AML-193 (cell line): ENCODE measurements at regions not wholly inside any gene's neighbourhood (a gene's known extent, or its start where the extent isn't known, plus 50 kb on each side); places are given as distances from the start of the nearest gene placed in this dataset.
"Not testable (repeated sequence)": the region's sequence is repeated elsewhere in the genome, so short reads cannot be mapped to it uniquely, and the experiment has no call there.

Experiments used
- DNase-seq, 2 experiments: peaks; one replicate each; lab custom pipeline; 2025; lab: John Stamatoyannopoulos, UW

DNA sequence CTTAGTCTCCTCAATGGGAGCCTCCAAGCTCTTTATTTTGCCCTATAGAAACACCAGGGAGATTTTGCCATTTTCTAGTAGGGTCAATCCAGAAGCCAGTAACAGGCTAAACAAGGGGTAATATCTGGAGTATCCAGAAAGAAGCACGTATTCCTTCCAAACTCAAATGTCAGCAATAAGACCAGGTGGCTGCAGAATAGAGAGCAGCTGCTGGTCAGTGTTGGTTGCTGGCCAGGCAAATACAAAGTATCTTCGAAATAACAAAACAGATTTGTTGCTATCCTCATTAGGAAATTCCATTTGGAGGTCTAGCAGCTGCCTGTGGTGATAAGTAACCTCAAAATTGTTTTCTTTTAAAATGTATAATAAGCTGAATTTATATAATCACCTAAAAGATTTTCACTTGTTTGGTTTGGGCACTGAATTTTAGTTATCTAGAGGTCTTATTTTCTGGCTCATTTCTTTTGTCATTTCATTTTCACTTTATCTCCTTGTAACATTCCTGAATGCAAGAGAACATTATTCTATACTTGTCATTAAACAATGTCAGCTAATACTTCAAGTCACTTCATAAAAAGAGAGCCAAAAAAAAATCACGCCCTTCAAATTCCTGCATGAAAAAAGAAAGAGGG, 320.6 kb downstream of the DTHD1 start:
- no peak for DNase-seq

DNA sequence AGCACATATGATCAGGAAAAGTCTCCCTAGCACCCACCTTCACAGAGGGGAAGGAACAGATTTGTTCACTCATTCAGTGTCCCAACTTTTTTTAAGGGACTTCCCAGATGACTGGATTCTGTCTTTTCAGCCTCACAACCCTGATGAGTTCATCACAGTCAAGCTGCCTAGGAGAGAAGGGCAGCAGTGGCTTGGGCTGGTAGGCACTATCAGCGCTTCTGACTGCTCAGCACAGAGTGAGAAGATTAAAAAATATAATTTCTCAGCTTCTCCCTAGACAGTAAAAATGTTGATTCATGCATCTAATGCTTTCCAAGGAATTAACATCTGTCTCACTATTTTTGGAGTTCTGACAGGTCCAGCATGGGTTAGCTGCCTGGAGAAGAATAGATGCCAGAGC, 328.2 kb downstream of the DTHD1 start:
- no peak for DNase-seq

DNA sequence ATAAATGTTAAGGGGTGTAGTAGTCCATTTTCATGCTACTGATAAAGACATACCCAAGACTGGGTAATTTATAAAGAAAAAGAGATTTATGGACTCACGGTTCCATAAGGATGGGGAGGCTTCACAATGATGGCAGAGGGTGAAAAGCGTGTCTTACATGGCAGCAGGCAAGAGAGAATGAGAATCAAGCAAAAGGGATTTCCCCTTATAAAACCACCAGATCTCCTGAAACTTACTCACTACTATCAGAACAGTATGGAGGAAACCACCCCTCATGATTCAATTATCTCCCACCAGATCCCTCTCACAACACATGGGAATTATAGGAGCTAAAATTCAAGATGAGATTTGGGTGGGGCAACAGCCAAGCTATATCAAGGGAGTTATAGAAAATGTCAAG, 329.2 kb downstream of the DTHD1 start:
- DNase-seq, result no peak

DNA sequence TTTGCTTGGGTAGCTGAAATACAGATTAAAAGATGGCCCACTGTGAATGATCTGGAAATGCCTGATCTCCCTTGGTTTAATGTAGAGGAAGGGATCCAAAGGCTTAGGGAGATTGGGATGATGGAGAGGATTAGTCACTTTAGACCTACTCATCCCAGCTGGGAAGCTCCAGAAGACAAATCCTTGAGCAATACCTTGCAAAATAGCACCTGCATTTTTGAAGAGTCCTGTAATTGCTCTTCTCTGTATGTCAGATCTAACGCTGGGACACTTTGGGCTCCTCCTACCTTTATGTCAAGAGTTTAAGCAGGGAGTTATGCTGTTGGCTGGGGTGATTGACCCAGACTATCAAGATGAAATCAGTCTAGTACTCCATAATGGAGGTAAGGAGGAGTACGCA, 331.7 kb downstream of the DTHD1 start:
- not testable (repeated sequence) for DNase-seq

DNA sequence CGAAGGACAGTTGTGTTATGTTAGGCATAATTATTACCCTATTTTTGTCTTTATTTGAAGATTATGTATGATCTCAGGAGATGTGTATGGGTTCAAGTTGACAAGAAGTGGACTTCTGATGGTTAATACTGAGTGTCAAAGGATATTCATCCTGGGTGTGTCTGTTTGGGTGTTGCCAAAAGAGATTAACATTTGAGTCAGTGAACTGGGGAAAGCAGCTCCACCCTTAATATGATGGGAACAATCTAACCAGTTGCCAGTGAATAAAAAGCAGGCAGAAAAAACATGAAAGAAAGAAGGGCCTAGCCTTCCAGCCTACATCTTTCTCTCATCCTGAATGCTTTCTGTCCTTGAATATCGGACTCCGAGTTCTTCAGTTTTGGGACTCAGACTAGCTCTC, 332.6 kb downstream of the DTHD1 start:
- no peak for DNase-seq

DNA sequence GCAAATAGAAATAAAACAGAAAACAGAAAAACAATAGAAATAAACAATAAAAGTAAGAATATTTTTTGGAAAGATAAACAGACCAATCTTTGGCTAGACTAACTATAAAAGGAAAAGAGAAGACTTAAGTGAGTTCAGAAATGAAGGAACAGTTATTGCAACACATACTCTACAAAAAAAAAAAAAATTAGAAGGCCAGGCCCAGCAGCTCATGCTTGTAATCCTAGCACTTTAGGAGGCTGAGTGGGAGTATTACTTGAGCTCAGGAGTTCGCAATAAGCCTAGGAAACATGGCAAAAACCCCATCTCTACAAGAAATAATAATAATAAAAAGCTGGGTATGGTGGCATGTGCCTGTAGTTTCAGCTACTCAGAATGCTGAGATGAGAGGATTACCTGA, 336.7 kb downstream of the DTHD1 start:
- no peak for DNase-seq

DNA sequence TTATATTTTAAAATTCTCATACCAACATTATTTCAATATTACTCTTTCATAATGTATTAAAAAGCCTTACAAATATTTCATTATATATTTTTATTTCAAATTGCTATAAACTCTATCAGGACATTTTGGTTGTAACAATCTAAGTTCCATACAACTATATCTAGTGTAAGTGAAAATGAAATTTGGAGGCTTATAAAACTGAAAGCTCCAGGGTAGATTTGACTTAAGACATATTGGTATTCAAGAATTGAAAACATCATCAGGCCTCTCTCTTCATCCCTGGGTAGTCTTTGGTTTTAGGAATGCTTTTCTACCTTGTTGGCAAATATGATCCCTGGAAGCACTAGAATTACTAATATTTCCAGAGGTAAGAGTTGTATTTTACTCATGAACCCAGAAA, 342.6 kb downstream of the DTHD1 start:
- no peak for DNase-seq

DNA sequence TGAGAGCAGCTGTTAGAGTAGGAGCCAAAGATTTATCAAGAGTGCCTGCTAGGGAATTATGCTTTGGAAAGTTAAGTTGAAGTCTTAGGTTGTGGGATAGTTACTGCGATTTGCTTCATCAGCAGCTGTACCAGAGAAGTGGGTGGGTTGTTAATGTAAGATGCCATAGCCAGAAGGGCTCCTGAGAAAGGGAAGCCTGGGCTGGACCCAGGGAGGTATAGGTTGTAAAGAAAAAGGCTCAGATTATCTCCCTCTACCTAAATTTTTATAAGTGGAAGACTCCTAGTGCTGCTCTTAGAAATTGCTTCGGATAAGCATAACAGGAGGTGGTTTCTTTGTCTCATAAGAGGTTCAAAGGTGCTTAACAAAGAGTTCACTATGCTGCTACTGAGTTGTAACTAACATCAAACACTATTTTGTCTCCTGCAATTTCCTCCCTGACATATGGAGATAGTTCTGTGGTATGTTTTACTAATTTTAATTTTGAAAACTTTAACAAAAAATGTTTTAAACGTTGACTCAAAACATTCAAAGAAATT, 356.9 kb downstream of the DTHD1 start:
- no peak for DNase-seq

DNA sequence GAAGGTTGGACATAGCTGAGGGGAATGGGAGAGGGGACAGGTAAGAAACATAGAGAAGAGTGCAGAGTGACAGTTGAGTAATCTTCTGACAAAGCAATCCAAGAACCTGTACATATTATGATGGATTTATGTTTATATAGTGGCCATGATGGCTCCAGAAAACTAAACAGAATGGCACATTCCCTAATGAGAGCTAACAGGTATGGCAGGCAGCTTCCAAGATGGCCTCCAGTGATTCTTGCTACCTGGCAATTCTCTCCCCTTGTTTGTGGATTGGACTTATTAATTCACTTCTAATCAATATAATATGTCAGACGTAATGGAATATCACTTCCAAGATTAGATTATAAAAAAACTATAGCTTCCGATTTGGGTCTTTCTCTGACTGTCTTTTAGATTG, 359.5 kb downstream of the DTHD1 start:
- no peak for DNase-seq

DNA sequence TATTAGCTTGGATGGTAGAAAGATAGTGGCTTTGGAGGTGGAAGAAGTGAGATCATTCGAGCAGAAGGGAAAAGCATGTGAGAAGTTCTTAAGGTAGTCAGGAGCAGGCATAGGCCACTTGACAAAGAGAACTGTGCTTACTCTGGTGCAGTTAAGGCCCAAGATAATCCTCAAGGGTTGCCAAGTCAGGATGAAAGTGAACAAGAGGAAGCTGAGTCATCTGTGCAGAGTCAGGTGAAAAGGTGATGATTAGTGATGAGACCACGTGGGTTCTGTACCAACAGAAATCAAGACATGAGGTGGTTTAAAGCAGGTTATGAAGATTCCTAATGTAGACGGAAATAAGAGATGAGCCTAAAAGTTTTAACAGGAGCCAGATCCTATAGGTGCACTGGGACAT, 369.8 kb downstream of the DTHD1 start:
- DNase-seq, result no peak

DNA sequence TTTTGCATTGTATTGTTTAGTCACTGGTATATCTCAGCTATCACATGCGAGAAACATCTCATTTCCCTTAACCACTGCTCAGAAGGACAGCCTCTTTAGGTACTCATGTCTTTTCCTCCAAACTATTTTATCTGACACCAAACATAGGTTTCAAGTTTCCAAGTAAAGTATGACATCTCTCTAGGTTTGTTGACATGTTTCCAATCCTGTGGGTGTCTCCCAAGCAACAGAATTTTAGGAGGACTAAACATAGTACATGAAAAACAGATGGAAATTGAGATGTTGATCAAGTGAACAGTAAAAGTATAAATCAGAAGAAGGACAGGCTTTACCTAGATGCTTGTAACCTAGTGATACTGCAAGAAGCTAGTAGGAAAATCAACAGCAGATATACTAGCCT, 371.4 kb downstream of the DTHD1 start:
- no peak for DNase-seq

DNA sequence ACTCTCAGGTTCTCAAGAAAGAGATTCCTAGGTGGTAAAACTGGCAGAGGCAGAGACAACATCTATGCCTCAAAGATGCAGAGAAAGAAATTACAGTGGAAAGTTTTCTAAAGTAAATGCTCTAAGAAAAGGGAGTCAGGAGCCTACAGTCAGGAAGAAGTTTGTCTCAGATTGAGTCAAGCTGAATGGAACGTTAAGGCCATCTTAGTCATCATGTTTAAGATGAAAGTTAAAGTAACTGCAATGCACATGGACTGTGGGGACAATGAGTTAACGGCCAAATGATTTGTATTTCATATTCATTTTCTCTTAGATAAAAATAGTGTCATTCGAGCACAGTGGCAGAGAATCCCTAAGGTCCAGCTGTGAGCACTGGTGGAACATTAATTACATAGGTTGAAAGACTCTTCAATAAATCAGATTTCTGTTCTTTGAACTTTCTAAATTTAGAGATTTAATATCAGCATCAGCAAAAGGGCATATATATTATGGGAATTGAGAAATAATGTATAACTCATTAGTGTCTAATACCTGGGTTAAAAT, 384.6 kb downstream of the DTHD1 start:
- DNase-seq, result no peak

DNA sequence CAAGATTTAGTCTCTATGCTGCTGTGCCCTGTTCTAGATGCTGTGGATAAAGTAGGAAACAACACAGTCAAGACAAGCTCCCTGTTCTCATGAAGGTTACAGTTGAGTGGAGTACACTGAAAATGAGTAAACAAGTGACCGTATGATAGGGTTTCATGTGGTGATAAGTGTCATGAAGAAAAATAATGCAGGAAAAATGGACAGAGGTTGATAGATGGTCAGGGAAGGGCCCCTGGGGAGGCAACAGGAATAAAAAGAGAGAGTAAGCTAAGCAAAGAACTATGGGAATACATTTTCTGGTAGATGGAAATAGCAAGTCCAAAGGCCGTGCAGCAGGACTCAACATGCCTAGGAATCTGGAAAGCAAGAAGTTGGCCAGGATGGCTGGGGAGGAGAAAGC, 394.0 kb downstream of the DTHD1 start:
- DNase-seq, result no peak

DNA sequence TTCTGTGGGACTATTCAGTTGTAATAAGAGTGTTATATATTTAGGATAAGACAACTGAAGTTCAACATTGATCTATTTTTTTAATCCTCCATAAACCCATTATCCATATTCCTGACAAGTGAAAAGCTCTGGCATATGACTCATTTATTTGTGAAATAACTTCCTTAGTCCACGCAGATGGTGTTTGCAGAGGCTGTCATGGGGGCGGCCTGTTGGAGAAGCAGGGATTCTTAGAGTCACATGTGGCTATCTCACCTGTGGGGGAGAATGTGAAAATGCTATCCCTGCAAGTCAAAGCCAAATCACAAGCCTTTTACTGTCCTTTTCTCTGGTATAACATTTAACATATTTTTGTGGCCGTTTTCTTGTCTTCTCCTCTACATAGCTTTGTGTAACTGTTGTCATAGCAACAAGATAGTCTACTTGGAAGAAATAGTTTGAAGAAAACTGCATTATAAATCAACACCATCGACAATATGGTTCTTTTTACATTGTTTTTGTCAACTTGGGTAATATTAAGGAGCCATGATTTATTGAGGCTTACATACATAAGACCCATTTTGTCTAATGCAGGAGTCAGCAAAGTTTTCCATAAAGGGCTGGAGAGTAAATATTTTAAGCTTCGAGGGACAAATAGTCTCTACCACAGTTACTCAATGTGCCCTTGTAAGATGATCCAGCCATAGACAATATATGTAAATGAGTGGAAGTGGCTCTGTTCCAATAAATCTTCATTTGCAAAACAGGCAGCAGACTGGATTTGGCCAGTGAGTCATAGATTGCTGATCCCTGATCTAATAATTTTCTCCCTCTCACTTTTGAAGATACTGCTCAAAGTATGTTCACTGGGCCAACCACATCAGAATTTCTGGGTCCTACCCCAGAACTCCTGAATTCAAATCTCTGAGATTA, 395.0 kb downstream of the DTHD1 start:
- no peak for DNase-seq

DNA sequence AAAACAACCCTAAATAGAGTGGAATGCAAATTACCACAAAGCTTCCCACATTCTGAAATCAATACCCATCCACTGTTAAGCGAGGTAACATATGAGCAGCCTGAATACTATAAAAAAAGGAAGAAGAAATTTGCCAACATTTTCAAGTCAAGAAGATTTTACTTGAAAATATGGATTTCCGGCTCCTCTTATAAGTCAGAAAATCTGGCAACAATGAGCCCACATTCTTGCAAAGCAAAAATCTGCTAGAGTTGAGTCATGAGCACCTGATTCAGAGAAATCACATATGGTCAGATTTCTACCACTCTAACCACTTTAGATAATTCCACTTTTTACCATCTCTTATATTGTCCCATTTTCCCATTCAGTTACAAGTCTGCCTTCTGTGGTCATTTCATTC, 395.7 kb downstream of the DTHD1 start:
- DNase-seq, result no peak

DNA sequence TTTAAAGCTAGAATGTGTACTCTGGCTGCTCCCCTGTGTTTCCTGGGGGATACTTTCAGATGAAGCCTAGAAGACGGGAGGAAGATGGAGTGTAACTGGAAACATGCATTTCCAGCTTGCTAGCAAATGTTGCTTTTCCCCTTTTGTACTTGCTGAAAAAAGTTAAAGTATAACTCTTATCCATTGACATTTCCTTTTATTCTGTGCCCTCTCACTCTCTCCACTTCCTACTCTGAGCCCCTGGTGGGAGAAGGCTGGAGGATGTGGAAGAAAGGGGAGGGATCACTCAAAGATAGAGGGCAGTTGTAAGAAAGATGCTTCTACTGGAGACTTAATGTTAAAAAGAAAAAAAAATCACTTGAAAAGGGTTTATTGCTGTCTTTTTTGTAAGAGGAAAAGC, 396.5 kb downstream of the DTHD1 start:
- no peak for DNase-seq

DNA sequence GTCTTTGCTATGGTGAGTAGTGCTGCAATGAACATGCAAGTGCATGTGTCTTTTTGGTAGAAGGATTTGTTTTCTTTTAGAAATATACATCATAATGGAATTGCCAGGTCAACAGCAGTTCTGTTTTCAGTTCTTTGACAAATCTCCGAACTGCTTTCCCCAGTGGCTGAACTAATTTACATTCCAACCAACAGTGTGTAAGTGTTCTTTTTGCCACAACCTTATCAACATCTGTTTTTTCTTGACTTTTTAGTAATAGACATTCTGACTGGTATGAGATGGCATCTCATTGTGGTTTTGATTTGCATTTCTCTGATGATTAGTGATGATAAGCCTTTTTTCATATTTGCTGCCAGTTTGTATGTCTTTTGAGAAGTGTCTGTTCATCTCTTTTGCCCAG, 406.3 kb downstream of the DTHD1 start:
- DNase-seq, result no peak

DNA sequence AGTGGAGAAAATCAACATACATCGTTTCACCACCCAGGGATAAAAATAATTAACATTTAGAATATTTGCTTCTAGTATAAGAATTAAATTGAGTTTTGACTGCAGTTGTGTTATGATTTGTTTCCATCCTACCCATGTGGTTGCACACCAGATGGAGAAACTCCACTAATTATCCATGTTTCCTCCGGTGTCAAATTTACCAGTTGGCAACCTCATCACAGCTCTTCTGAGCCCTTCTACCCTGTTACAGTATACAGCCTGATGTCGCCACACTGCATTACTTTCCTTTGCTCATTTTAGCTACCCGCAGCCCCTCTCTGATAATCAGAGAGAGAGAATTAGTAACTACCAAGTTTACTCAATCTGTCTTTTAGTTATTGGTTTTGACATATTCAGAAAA, 411.2 kb downstream of the DTHD1 start:
- no peak for DNase-seq

DNA sequence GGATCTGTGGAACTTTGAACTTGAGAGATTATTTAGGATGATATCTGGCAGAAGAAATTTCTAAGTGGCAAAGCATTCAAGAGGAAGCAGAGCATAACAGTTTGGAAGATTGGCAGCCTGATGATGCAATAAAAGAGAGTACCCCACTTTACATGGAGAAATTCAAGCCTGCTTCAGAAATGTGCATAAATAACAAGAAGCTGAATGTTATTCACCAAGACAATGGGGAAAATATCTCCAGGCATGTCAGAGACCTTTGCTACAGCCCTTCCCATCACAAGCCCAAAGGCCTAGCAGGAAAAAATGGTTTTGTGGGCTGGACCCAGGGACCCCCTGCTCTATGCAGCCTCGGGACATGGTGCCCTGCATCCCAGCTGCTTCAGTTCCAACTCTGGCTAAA, 420.8 kb downstream of the DTHD1 start:
- no peak for DNase-seq

DNA sequence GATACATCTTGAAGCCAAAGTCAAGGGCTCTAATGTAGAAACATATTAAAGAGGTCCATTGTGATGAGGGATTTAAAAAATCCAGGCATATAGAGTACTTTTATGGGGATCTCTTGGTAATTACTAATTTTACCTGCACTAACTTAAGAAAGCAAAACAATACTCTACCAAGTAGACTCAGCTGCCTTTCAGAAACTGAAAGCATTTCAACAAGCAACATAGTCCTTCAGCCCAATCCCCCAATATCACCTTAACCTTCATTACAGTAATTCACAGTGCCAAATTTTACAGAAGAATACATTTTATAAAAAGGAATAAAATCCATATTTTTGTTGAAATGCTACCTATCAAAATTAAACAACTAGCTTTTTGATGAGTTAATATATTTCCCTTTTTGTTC, 422.9 kb downstream of the DTHD1 start:
- DNase-seq, result no peak

DNA sequence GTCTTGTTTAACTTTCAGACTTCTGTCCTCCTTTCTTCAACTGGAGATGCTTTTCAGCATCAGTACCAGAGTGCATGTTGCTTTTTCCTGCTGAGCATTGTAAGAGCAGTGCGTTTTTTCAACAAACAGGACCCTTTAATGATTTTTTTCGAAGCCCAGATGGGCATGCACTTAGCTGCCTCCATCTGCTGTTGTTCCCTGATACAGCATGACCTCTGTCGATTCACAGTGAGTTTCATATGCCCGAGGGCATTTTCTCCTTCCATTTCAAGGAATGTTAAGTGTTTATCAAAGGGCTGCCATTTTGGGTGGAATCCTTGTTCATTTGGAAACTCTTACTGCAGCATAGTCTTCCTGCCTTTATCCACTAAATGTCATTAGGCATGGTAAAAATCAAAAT, 428.6 kb downstream of the DTHD1 start:
- no peak for DNase-seq

DNA sequence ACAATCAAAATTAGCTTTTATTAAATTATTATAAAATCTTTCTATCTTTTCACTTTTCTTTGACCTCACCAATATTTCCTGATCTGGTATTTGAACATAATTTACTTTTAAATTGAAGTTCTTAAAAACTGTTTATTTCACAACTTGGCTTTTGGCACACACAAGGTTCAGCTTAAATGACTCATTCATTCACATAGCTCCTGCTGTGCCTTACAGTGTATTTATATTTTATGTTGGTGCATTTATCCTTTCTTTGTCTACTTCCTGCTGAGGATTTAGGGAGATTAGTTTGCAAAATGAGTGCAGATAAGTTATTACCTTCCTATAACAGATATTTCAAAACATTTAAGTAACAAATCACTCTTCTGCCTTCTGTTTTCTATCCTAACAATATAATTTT, 430.6 kb downstream of the DTHD1 start:
- no peak for DNase-seq

DNA sequence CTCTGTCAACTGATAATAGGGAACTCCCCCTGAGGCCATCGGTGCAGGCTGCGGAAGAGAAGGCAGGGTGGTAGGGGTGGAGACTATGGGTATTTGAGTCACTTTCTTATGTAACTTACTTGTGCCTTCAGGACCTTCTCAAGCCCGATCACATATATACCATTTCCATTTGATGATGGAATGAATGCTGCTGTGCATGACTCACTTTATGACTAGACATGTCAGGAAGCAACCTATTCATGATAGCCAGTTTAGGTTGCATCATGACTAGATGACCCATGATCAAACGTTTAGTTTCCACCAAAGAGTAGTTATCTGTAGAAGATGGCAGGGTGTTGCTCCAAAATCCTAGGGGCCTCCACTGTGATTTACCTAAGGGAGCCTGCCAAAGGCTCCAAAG, 435.5 kb downstream of the DTHD1 start:
- DNase-seq, result no peak
